Immature natural killer cell (primary cell): ENCODE measurements at regions not wholly inside any gene's neighbourhood (a gene's known extent, or its start where the extent isn't known, plus 50 kb on each side); places are given as distances from the start of the nearest gene placed in this dataset.

Source experiments
- DNase-seq, 3 donors: peaks; one replicate each; pipeline ENCODE4 v3.0.0; 2022; ENCODE audit warnings: mixed read lengths in 1 of 3
- H3K27ac Mint-ChIP-seq, 6 donors: one replicate each; pipeline ENCODE4 v1.8.0; 2020; ENCODE audit warnings: mixed read lengths in 6 of 6, mild to moderate bottlenecking in 5 of 6, inconsistent platforms in 4 of 6, moderate library complexity in 3 of 6
- H3K27me3 Mint-ChIP-seq, 3 donors: one replicate each; pipeline ENCODE4 v1.8.0; 2020 to 2021; ENCODE audit warnings: low read depth in 3 of 3, mild to moderate bottlenecking in 3 of 3, mixed read lengths in 3 of 3, moderate library complexity in 3 of 3, inconsistent platforms in 1 of 3
- H3K36me3 Mint-ChIP-seq, 3 donors: one replicate each; pipeline ENCODE4 v1.8.0; 2020; ENCODE audit warnings: mixed read lengths in 3 of 3, inconsistent platforms in 2 of 3, mild to moderate bottlenecking in 2 of 3
- H3K4me1 Mint-ChIP-seq, 2 donors: one replicate each; pipeline ENCODE4 v1.8.0; 2020; ENCODE audit warnings: inconsistent platforms in 2 of 2, mild to moderate bottlenecking in 2 of 2, mixed read lengths in 2 of 2, moderate library complexity in 1 of 2
- H3K4me3 Mint-ChIP-seq, 5 donors: one replicate each; pipeline ENCODE4 v1.8.0; 2020; ENCODE audit warnings: mild to moderate bottlenecking in 5 of 5, mixed read lengths in 5 of 5, inconsistent platforms in 3 of 5, moderate library complexity in 3 of 5
- H3K9me3 Mint-ChIP-seq, 6 donors: one replicate each; pipeline ENCODE4 v1.8.0; 2020; ENCODE audit warnings: mild to moderate bottlenecking in 6 of 6, mixed read lengths in 6 of 6, inconsistent platforms in 4 of 6, moderate library complexity in 3 of 6

DNA sequence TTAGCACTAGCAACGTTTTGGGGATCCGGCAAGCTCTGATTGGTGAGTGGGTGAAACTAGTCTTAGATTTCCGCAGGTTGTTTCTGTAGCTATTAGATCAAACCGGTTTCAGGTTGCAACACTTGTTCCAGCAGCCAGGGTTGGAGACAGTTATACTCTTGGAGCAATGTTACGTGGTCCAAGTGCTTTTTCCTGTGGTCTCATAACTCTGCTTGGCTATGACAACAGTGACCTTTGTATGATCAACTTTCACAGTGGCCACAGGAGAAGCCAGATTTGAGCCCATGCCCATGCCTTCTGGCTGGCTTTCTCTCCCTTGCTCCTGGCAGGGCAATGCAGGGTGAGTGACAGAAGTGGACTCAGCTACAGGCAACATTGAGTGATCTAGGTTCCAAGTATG is 84.5 kb upstream of the TAF1B start:
- Mint-ChIP-seq H3K9me3 (no peaks in the 10 kb centered on the region), H3K36me3 (no peaks in the 10 kb centered on the region), H3K27ac (peak overlapping the region in 1 of 6 donors; percentile 33), H3K4me1 (peaks cover 50 to 68% of the 10 kb centered on the region in 2 donors), H3K27me3 (peaks cover 11 to 14% (median 11%) of the 10 kb centered on the region in 3 donors), H3K4me3 (peak overlapping the region in 3 of 5 donors; percentile 41 to 93 (median 76))
- no peak for DNase-seq

DNA sequence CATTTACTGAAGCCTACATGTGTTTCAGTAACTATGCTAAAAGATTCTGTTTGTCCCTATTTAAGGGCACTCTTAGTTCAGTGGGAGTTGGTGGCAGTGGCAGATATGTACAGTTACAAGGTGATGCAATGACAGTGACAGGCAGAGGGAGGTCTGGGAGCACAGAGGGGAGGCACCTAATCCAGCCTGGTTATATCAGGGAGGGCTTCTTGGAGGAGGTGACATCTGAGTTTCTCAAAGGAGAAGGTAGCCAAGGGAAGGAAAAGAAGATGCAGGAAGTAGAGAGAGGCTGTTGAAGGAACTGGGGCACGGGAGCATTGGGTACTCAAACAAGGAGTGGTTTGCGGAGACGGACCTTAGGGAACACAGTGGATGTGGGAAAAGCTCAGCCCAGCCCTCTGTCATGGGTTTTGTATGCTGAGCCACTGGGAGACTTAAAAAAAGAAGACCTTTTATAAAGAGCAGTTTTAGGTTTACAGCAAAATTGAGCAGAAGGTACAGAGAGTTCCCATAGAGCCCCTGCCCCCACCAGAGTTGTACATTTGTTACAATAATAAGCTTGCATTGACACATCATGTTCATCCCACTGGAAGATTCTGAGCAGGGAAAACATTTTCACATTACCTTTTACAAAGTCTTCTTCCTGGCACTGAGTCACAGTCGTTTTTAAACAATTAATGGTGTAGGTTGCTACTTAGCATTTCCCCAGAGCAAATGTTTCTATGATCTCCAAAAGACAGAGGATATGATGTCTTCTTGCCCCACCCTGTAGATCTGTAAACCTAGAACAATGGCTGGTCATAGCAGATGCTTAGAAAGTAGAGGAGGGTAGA is 83.0 kb upstream of the TAF1B start:
- no peaks in the 10 kb centered on the region for H3K36me3 Mint-ChIP-seq
- DNase-seq, result no peak
- no peaks in the 10 kb centered on the region for H3K9me3 Mint-ChIP-seq
- H3K27me3 Mint-ChIP-seq, result peaks cover 3 to 7% (median 4%) of the 10 kb centered on the region in 3 donors
- H3K4me1 Mint-ChIP-seq, result peaks cover 37 to 59% of the 10 kb centered on the region in 2 donors
- peak overlapping the region in 1 of 6 donors; percentile 39 for H3K27ac Mint-ChIP-seq
- H3K4me3 Mint-ChIP-seq, result no peak overlapping the region

DNA sequence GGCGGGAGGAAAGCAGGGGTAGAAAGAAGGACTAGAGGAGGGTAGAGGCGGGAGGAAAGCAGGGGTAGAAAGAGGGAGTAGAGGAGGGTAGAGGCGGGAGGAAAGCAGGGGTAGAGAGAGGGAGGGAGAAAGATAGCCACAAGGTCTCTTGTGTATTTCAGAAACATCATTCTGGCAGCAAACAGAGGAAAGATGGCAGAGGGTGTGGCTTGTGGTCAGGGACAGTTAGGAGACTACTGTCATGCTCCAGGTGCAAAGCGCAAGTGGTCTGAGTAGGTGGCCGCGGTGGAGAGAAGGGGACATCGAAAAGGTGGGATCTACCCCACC is 82.4 kb upstream of the TAF1B start:
- no peaks in the 10 kb centered on the region for H3K9me3 Mint-ChIP-seq
- peak overlapping the region in 3 of 6 donors; percentile 12 to 46 (median 29) for H3K27ac Mint-ChIP-seq
- no peak for DNase-seq
- peaks cover 0 to 5% (median 4%) of the 10 kb centered on the region in 3 donors for H3K27me3 Mint-ChIP-seq
- no peaks in the 10 kb centered on the region for H3K36me3 Mint-ChIP-seq
- no peak overlapping the region for H3K4me3 Mint-ChIP-seq
- peaks cover 33 to 53% of the 10 kb centered on the region in 2 donors for H3K4me1 Mint-ChIP-seq

DNA sequence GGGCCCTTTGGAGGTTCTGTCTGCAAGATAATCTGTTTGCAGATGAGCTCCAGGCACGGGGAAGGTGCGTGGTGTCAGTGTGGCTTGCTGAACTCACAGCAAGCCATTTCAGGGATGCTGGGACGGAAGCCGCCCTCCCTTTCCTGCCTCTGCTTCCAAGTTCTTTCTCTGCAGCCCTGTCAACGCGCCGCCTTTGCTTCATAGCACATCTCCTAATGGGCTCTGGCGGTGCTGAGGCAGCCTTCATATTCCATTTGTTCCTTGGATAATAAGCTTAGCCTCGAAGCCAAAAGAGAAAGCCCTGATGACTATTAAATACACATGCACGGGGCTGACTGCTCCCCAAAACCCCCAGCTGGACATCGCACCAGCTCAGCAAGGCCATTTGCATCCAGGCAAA is 81.7 kb upstream of the TAF1B start:
- Mint-ChIP-seq H3K4me3 (no peak overlapping the region), H3K9me3 (no peaks in the 10 kb centered on the region), H3K27ac (no peak overlapping the region), H3K36me3 (no peaks in the 10 kb centered on the region), H3K27me3 (peaks cover 0 to 5% (median 4%) of the 10 kb centered on the region in 3 donors), H3K4me1 (peaks cover 29 to 46% of the 10 kb centered on the region in 2 donors)
- DNase-seq, result no peak

DNA sequence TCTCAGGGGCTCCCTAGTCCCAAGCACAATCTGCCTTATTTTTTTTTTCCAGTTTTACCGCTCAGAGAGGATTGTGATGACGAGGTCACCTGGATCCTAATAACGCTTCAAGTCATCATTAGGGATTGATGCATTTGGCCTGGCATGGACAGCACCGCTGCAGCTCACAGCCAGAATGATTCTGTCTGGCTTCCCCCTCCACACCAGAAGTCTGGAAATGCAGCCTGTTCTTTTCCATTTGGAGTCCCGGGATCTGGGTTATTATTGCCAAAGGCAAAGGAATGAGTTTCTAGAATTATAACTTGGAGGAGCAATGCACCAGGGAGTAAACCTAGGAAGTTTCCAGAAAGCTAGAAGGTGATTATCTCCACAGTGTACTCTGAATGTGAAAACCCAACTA is 81.1 kb upstream of the TAF1B start:
- H3K9me3 Mint-ChIP-seq, result no peaks in the 10 kb centered on the region
- peaks cover 0 to 5% (median 4%) of the 10 kb centered on the region in 3 donors for H3K27me3 Mint-ChIP-seq
- no peaks in the 10 kb centered on the region for H3K36me3 Mint-ChIP-seq
- DNase-seq, result no peak
- no peak overlapping the region for H3K4me3 Mint-ChIP-seq
- H3K27ac Mint-ChIP-seq, result no peak overlapping the region
- H3K4me1 Mint-ChIP-seq, result peaks cover 24 to 42% of the 10 kb centered on the region in 2 donors

DNA sequence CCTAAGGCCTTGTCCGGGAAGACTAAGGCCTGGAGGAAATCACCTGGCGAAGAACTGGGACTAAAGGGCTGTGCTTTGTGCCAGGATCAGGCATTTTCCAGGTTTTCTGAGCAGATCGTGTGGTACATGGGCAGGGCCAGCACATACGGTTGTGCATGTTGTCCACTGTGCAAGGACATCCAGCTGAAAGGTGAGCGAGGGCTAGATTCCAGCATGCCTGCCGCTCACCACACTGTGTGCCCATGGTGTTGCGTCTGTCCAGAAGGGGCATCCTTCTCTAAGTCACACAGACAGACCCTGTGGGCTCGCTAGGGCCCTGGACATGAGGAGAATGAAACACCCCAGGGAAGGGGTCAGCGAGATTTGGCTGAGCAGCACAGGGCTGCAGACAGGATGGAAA is 80.3 kb upstream of the TAF1B start:
- Mint-ChIP-seq H3K27ac (no peak overlapping the region), H3K4me3 (no peak overlapping the region), H3K27me3 (peaks cover 0 to 4% (median 3%) of the 10 kb centered on the region in 3 donors), H3K36me3 (no peaks in the 10 kb centered on the region), H3K9me3 (no peaks in the 10 kb centered on the region), H3K4me1 (peaks cover 16 to 34% of the 10 kb centered on the region in 2 donors)
- DNase-seq, result no peak

DNA sequence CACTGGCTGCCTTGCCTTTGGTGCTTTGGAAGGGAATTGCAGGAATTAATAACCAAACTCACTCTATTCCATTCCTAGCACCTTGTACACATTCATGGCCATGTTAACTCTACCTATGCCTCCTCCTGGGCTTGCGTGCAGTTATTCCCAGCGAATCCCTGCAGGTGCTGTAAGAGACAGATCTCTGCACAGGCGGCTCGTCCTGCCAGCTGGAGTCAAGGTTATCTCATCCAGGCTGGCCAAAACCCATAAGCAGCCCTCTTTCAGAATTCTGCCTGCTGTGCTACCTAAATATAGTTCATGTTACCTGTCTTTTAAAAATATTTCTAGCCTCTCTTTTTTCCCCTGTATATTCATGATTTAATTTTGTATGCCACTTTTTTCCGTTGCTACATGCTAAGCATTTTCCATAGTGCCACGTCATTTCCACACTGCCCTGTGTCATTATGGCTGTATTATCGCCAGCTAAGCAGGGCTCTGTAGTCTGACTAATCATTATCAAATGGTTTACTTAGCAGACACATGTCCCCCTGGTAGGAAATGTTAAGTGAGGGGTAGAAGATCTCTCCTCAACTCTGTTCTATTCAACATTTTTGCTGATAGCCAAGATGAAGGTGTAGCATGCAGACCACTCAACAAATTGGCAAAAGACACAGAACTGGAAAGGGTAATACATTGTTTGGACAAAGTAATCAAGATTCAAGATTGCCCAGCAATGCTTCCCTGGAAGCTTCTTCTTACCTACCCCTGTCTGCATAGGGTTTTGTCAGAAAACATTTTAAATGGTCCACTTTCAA is 79.7 kb upstream of the TAF1B start:
- Mint-ChIP-seq H3K27ac (no peak overlapping the region), H3K4me1 (peaks cover 10 to 28% of the 10 kb centered on the region in 2 donors), H3K9me3 (no peaks in the 10 kb centered on the region), H3K36me3 (no peaks in the 10 kb centered on the region), H3K4me3 (no peak overlapping the region), H3K27me3 (peaks cover 0 to 6% (median 4%) of the 10 kb centered on the region in 3 donors)
- no peak for DNase-seq

DNA sequence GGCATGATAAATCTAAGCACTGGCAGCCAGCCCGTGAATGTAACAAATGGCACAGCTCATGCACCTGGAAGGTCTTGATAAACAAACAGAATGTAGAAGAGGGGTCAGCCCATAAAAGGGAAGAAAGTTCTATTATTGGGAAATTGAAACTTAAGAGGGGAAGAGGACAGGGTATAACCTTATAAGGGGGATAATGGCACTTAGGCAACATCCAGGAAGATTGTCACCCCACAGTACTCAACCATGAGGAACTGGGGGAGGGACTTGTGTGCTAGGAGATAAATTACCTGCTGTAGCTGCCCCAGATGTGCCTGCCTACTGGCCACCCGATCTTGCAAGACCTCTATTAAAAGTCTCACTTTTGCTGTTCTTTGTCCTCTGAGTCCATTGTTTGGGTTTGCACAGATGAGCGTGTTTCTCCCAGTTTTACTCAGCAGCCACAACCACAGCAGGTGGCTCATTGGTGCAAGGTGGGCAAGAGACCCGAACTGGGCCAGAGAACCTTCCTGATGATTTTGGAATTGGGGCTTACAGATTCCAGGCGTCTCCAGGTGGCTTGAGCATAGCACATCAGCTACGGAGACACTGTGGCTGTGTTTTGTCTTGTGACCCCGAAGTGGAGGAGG is 79.0 kb upstream of the TAF1B start:
- Mint-ChIP-seq H3K9me3 (no peaks in the 10 kb centered on the region), H3K27ac (no peak overlapping the region), H3K4me3 (no peak overlapping the region), H3K27me3 (peaks cover 0 to 6% (median 4%) of the 10 kb centered on the region in 3 donors), H3K36me3 (no peaks in the 10 kb centered on the region), H3K4me1 (peaks cover 4 to 21% of the 10 kb centered on the region in 2 donors)
- no peak for DNase-seq

DNA sequence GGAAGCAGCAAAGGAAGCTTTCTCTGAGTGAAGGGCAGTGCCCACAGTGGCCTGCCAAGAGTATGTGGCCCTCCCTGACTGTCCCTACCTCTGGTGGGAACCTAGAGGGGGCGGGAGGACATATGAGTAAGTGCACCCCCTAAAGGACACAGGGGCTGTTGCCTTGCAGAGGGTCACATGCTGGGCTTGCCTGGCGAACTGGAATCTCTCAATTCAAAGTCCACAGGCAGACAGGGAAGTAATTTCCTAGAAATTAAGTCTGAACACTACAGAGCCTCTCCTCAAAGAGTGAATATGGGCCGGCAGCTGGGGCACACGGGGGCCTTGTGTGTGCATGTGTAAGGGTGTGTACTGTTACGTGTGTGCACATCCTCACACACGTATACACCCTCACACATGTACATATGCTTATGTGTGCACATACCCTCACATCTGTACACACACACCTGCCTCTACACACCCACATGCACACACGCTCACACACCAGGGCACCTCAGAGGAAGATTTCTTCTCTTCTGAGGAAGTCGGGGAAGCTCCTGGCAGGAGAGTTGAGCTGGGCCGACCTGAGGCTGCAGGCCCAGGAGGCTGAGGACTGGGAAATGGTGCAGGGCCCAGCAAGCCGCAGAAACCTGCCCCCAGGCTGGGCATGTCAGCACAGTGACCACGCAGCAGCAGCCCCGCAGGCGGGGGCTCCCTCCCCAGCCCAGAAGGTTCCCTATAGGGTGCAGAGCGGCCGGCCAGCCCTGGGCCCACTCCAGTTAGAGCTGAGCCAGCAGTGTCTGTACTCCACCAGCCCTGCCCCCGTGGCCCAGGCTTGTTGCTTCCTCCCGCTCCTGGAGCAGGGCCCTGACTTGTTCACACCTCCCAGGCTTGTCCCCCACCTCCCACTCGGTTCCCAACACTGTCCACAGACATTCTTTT is 77.4 kb upstream of the TAF1B start:
- Mint-ChIP-seq H3K4me3 (no peak overlapping the region), H3K27ac (peak overlapping the region in 2 of 6 donors; percentile 8 to 35)

DNA sequence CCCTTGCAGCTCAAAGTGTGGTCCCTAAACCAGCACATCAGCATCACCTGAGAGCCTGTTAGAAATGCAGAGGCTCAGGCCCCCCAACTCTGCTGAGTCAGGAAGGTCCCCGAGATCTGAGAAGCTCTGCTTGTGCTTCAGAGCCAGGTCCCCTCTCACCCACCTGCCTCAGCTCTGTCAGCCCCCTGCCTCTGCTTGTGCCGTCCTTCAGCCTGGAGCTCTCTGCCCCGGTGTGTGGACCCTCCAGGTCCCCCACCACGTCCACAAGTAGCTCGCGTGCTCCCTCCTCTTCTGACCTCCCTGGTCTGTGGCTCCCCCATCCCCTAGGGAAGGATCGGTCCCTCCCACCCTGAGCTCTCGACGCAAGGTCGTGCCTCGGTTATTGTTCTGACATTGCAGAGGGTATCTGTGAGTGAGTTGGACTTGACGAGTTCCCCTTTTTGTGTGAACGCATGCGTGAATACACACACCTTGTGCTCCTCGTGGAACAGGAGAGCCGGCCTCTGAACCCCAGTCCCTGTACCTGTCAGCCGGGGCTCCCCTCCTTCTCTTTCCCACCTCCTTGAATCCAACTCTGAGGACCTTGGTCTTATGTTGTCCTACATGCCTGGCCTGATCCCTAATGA is 75.5 kb upstream of the TAF1B start:
- Mint-ChIP-seq H3K4me3 (no peak overlapping the region), H3K27me3 (peaks cover 0 to 3% (median 2%) of the 10 kb centered on the region in 3 donors), H3K9me3 (no peaks in the 10 kb centered on the region), H3K27ac (no peak overlapping the region), H3K36me3 (no peaks in the 10 kb centered on the region), H3K4me1 (peaks cover 8 to 18% of the 10 kb centered on the region in 2 donors)
- no peak for DNase-seq

More for the DNA sequence above, 77.4 kb upstream of the TAF1B start:
- peaks cover 0 to 6% (median 0%) of the 10 kb centered on the region in 3 donors for H3K27me3 Mint-ChIP-seq
- no peak for DNase-seq
- H3K36me3 Mint-ChIP-seq, result no peaks in the 10 kb centered on the region
- H3K4me1 Mint-ChIP-seq, result peaks cover 7 to 19% of the 10 kb centered on the region in 2 donors
- no peaks in the 10 kb centered on the region for H3K9me3 Mint-ChIP-seq

DNA sequence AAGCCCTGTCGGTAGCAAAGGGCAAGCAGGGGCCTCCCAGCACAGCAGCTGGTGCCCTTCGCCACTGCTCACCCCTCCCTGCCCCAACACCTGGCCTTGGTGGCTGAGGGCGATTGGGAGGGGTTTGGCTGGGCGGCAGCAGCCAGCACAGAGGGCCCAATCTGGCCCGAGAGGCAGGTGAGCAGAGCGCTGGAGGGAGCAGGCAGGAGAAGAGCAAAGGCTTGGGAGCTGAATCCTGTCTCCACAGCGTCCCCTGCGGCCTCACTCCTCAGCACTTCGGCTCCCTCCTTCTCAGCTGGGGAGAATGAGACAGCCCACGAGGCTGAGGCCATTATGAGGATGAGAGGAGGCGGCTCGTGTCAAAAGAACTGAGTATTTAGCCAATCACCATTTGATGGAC is 74.9 kb upstream of the TAF1B start:
- no peaks in the 10 kb centered on the region for H3K9me3 Mint-ChIP-seq
- H3K4me3 Mint-ChIP-seq, result no peak overlapping the region
- H3K4me1 Mint-ChIP-seq, result peaks cover 8 to 18% of the 10 kb centered on the region in 2 donors
- DNase-seq, result no peak
- H3K36me3 Mint-ChIP-seq, result no peaks in the 10 kb centered on the region
- H3K27ac Mint-ChIP-seq, result peak overlapping the region in 1 of 6 donors; percentile 21
- peaks cover 0 to 3% (median 2%) of the 10 kb centered on the region in 3 donors for H3K27me3 Mint-ChIP-seq

DNA sequence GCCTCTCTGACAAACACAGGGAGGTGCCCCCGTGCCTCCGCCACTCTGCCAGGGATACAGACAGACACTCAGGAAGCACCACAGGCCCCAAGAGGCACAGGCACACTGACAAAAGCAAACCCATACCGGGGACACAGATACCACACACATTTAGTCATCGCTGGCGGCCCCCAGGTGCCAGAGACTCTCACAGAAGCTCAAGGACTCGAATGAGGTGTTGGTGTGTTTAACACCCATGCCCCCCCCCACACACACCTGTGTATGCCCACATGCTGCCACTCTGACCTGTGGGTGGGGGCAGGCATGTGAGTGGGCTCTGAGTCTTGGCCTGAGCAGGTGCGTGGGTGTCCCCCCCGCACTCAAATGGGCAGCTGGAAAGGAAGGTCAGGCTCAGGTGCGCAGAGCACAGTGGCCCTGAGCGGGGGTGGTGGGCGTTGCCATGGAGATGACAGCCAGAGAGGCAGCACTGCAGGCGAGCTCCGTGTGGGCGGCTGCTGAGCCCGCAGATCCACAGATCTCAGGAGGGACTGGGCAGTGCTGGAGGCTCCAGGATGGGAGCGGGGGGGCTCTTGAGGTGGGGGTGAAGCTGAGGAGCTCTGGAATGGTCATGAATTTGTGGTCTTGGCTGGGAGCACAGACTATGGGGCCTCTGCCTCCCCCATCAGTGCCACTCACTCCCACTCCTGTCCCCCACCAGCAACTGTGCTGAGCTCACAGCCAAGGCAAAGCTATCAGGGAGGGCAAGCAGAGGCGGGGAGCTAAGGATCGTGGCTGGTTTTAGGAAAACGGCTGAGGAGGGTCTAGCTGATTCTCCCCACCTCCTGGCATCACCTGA is 73.9 kb upstream of the TAF1B start:
- DNase-seq, result no peak
- Mint-ChIP-seq H3K4me3 (no peak overlapping the region), H3K9me3 (no peaks in the 10 kb centered on the region), H3K27ac (no peak overlapping the region), H3K27me3 (peaks cover 0 to 3% (median 2%) of the 10 kb centered on the region in 3 donors), H3K4me1 (peaks cover 8 to 18% of the 10 kb centered on the region in 2 donors), H3K36me3 (no peaks in the 10 kb centered on the region)
